Stomach smooth muscle (tissue), 2 donors: ENCODE measurements at regions not wholly inside any gene's neighbourhood (a gene's known extent, or its start where the extent isn't known, plus 50 kb on each side); places are given as distances from the start of the nearest gene placed in this dataset.

Source experiments
- H3K27ac ChIP-seq: one replicate; pipeline ENCODE4 v1.7.0; 2013; ENCODE audit warnings: mild to moderate bottlenecking, low read length, inconsistent platforms
- H3K27me3 ChIP-seq, 2 donors: one replicate each; pipeline ENCODE4 v1.7.0; 2013; ENCODE audit warnings: low read length in 2 of 2; ENCODE audit not compliant: insufficient read depth in 2 of 2, control insufficient read depth in 1 of 2
- H3K36me3 ChIP-seq, 2 donors: one replicate each; pipeline ENCODE4 v1.7.0; 2013; ENCODE audit warnings: low read length in 2 of 2; ENCODE audit not compliant: control insufficient read depth in 2 of 2, insufficient read depth in 2 of 2
- H3K4me1 ChIP-seq: one replicate; pipeline ENCODE4 v1.7.0; 2013; ENCODE audit warnings: low read length; ENCODE audit not compliant: control insufficient read depth, insufficient read depth
- H3K4me3 ChIP-seq, 2 donors: one replicate each; pipeline ENCODE4 v1.7.0; 2013; ENCODE audit warnings: low read length in 2 of 2
- H3K9ac ChIP-seq, 2 donors: one replicate each; pipeline ENCODE4 v1.7.0; 2013; ENCODE audit warnings: low read length in 2 of 2, mild to moderate bottlenecking in 1 of 2
- H3K9me3 ChIP-seq, 2 donors: one replicate each; pipeline ENCODE4 v1.7.0; 2013; ENCODE audit warnings: low read length in 2 of 2; ENCODE audit not compliant: control insufficient read depth in 2 of 2
- donor health status: healthy.
- donor health status: Pancreatic carcinoma.

GRCh38 chr2:177161741-177162460 lies 50.7 kb upstream of the HNRNPA3 start:
- no peaks in the 10 kb centered on the region for H3K27me3 ChIP-seq
- H3K27ac ChIP-seq, result no peak overlapping the region
- H3K4me3 ChIP-seq, result no peak overlapping the region
- no peak overlapping the region for H3K9ac ChIP-seq
- no peaks in the 10 kb centered on the region for H3K9me3 ChIP-seq
- H3K36me3 ChIP-seq, result no peaks in the 10 kb centered on the region
- H3K4me1 ChIP-seq, result no peaks in the 10 kb centered on the region
